PC-3 (cell line): ENCODE measurements at regions not wholly inside any gene's neighbourhood (a gene's known extent, or its start where the extent isn't known, plus 50 kb on each side); places are given as distances from the start of the nearest gene placed in this dataset.

Source experiments
- EZH2 ChIP-seq: fragments of 300-600 bp; sonication (generic); IDR thresholded peaks from one replicate; pipeline ENCODE4 v1.6.1; 2017; ENCODE audit warnings: antibody characterized with exemption, mild to moderate bottlenecking, low read length; ENCODE audit not compliant: unreplicated experiment
- EZH2phosphoT487 ChIP-seq: fragments of 300-600 bp; sonication (generic); IDR thresholded peaks from 2 replicates; pipeline ENCODE4 v1.6.1; 2018; ENCODE audit warnings: mild to moderate bottlenecking, antibody characterized with exemption, low read length, borderline replicate concordance
- TF ChIP-seq, protein P1 (sequence below): fragments of 300-600 bp; sonication (generic); conservative IDR thresholded peaks from 2 replicates; pipeline ENCODE4 v1.5.1; 2017; ENCODE audit warnings: antibody characterized with exemption, low read depth, mild to moderate bottlenecking, low read length

GRCh38 chr15:95655089-95655607 is 675.4 kb upstream of the NR2F2 start:
- TF ChIP-seq, protein P1, sequence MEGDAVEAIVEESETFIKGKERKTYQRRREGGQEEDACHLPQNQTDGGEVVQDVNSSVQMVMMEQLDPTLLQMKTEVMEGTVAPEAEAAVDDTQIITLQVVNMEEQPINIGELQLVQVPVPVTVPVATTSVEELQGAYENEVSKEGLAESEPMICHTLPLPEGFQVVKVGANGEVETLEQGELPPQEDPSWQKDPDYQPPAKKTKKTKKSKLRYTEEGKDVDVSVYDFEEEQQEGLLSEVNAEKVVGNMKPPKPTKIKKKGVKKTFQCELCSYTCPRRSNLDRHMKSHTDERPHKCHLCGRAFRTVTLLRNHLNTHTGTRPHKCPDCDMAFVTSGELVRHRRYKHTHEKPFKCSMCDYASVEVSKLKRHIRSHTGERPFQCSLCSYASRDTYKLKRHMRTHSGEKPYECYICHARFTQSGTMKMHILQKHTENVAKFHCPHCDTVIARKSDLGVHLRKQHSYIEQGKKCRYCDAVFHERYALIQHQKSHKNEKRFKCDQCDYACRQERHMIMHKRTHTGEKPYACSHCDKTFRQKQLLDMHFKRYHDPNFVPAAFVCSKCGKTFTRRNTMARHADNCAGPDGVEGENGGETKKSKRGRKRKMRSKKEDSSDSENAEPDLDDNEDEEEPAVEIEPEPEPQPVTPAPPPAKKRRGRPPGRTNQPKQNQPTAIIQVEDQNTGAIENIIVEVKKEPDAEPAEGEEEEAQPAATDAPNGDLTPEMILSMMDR: no peak
- TF ChIP-seq EZH2: no peak
- no peak for TF ChIP-seq EZH2phosphoT487
